ENCODE measurements at regions not wholly inside any gene's neighbourhood (a gene's known extent, or its start where the extent isn't known, plus 50 kb on each side); places are given as distances from the start of the nearest gene placed in this dataset.
A peak's percentile ranks its signal among the peaks of the same experiment; 100 is the strongest.
"Not testable (repeated sequence)": the region's sequence is repeated elsewhere in the genome, so short reads cannot be mapped to it uniquely, and the experiment has no call there.

GRCh38 chr6:4212588-4212987 lies 77.2 kb upstream of the ECI2 start:
- peak in 1 of 2 donors; percentile 19 for ATAC-seq
- no peak for DNase-seq

GRCh38 chr6:4210629-4211419 lies 75.4 kb upstream of the ECI2 start:
- H3K4me3 ChIP-seq = no peak overlapping the region
- H3K27me3 ChIP-seq (ENCODE audit: low read depth) = no peaks in the 10 kb centered on the region
- H3K4me1 ChIP-seq = peaks cover 5% of the 10 kb centered on the region
- peak; percentile 69 for TF ChIP-seq CTCF (IDR thresholded peaks at IDR 0.05)
- DNase-seq = peak; percentile 65
- no peak overlapping the region for H3K27ac ChIP-seq
- no peaks in the 10 kb centered on the region for H3K36me3 ChIP-seq
- H3K9me3 ChIP-seq = peaks cover 8% of the 10 kb centered on the region
- ATAC-seq = peak; percentile 84
- intact Hi-C loops (cut with DNase I) = no loop called here

More at GRCh38 chr6:4212588-4212987, 77.2 kb upstream of the ECI2 start:
- TF ChIP-seq CTCF (IDR thresholded peaks at IDR 0.05) = no peak
- peaks cover 5% of the 10 kb centered on the region for H3K4me1 ChIP-seq
- no peak overlapping the region for H3K27ac ChIP-seq
- H3K4me3 ChIP-seq = no peak overlapping the region
- H3K9me3 ChIP-seq = peaks cover 8% of the 10 kb centered on the region
- intact Hi-C loops (cut with DNase I) = no loop called here
- H3K36me3 ChIP-seq = no peaks in the 10 kb centered on the region
- H3K27me3 ChIP-seq (ENCODE audit: low read depth) = no peaks in the 10 kb centered on the region

GRCh38 chr6:4209196-4209595 lies 73.8 kb upstream of the ECI2 start:
- no peak for TF ChIP-seq CTCF (IDR thresholded peaks at IDR 0.05)
- Histone ChIP-seq H3K36me3 (no peaks in the 10 kb centered on the region), H3K27me3 (ENCODE audit: low read depth) (no peaks in the 10 kb centered on the region), H3K4me1 (peaks cover 5% of the 10 kb centered on the region), H3K27ac (no peak overlapping the region), H3K9me3 (peaks cover 8% of the 10 kb centered on the region), H3K4me3 (no peak overlapping the region)
- ATAC-seq = no peak
- intact Hi-C loops (cut with DNase I) = no loop called here
- no peak for DNase-seq

GRCh38 chr6:4208158-4208557 lies 72.8 kb upstream of the ECI2 start:
- H3K9me3 ChIP-seq = peaks cover 2% of the 10 kb centered on the region
- intact Hi-C loops (cut with DNase I) = no loop called here
- H3K36me3 ChIP-seq = no peaks in the 10 kb centered on the region
- ATAC-seq (no peak), DNase-seq (no peak)
- H3K4me3 ChIP-seq = no peak overlapping the region
- TF ChIP-seq CTCF (IDR thresholded peaks at IDR 0.05) = no peak
- H3K27me3 ChIP-seq (ENCODE audit: low read depth) = no peaks in the 10 kb centered on the region
- no peak overlapping the region for H3K27ac ChIP-seq
- peaks cover 5% of the 10 kb centered on the region for H3K4me1 ChIP-seq

GRCh38 chr6:4203642-4204417 lies 68.5 kb upstream of the ECI2 start:
- intact Hi-C loops (cut with DNase I); H3K4me3 ChIP-seq; ATAC-seq; DNase-seq; H3K4me1 ChIP-seq; H3K9me3 ChIP-seq; H3K27me3 ChIP-seq (ENCODE audit: low read depth); H3K27ac ChIP-seq; H3K36me3 ChIP-seq: not testable (repeated sequence)

GRCh38 chr6:4192627-4193026 lies 57.3 kb upstream of the ECI2 start:
- no peaks in the 10 kb centered on the region for H3K36me3 ChIP-seq
- no peaks in the 10 kb centered on the region for H3K4me1 ChIP-seq
- intact Hi-C loops (cut with DNase I) = no loop called here
- ATAC-seq = peak in 1 of 2 donors; percentile 32
- no peak overlapping the region for H3K27ac ChIP-seq
- no peak for TF ChIP-seq CTCF (IDR thresholded peaks at IDR 0.05)
- no peak overlapping the region for H3K4me3 ChIP-seq
- no peaks in the 10 kb centered on the region for H3K9me3 ChIP-seq
- H3K27me3 ChIP-seq (ENCODE audit: low read depth) = no peaks in the 10 kb centered on the region
- DNase-seq = no peak
